Stimulated activated CD4-positive, alpha-beta T cell treated with anti-CD3 and anti-CD28 coated beads, Interleukin-1b, Interleukin-23, amount 100 ng/mL, for 24 hours (primary cell): ENCODE measurements at regions not wholly inside any gene's neighbourhood (a gene's known extent, or its start where the extent isn't known, plus 50 kb on each side); places are given as distances from the start of the nearest gene placed in this dataset.
"Not testable (repeated sequence)": the region's sequence is repeated elsewhere in the genome, so short reads cannot be mapped to it uniquely, and the experiment has no call there.

Experiments
- DNase-seq, 4 experiments: peaks; one replicate each; pipeline ENCODE4 v3.0.0-alpha.2; 2020; ENCODE audit warnings: low read depth in 4 of 4, low spot score in 1 of 4

- no peak for DNase-seq
These were observed 1724.1 kb upstream of the SEL1L start for GRCh38 chr14:83257466-83258439.

DNA sequence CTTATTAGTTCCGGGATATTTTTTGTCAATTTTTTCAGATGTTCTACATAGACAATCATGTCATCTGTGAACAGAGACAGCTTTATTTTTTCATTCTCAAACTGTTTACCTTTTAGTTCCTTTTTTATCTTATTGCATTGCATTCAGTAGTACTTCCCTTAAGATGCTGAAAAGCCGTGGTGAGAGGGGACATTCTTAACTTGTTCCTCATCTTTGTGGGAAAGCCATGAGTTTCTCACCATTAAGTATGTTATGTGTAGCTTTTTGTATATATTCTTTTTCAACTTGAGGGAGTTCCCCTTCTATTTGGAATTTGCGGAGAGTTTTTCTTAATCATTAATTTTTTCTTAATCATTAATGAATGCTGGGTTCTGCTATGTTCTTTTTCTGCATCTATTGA lies 1727.1 kb upstream of the SEL1L start:
- no peak for DNase-seq

GRCh38 chr14:83269583-83269982 lies 1735.9 kb upstream of the SEL1L start:
- no peak for DNase-seq

DNA sequence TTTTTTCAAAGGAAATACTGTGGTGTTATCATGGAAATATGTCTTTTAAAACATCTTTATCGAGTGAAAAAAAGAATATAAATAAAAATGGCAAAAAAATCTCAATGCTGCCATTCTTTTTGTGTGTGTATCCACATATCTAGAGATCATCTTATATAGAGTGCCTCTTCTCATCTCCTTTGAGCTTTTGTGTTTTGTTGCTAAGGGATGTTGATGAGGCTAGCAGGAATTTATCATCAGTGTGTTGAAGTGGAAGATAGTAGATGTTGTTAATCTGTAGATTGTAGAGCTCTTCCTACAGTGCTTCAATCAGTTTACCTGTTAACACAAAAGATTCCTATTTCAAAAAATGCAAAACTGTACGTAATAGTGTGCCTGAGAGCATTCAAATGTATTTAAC lies 1738.0 kb upstream of the SEL1L start:
- DNase-seq, result no peak

- DNase-seq, result no peak
These were observed 1747.1 kb upstream of the SEL1L start for GRCh38 chr14:83280719-83281118.

GRCh38 chr14:83282706-83283105 lies 1749.1 kb upstream of the SEL1L start:
- DNase-seq, result no peak

DNA sequence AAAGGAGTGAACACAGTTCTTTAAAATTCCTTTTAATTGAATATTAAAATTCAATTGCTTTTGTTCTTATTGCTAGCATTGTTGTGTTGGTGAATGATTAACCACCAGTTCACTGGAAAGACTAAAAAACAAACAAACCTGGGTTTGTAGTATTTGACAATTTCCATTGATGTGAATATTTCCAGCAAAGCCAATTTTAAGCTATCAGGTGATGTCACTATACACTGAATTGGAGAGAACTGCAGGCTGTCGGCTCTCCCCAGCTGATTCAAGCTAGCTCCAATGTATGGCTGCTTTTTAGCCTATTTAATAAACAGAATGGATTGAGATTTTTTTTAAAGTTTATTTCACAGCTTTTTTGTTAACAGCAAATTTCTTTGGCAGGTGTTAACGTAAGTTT lies 1753.6 kb upstream of the SEL1L start:
- DNase-seq, result no peak

GRCh38 chr14:83289390-83289789 lies 1755.7 kb upstream of the SEL1L start:
- DNase-seq, result no peak

DNA sequence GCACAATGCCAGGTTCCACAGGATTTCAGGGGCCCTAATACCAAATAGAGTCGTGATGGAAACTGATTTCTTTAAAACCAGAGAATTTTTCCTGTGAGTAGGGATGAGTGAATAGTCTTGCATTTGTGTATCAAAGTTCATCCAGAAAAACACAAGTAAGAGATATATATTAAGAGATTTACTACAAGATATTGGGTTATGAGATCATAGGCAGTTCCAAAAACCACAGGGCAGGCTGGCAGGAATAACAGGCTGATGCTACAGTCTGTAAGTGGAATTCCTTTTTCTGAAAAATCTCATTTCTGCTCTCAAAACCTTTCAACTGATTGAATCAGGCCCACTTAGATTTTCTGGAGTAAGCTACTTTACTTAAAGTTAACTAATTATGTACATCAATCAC lies 1756.2 kb upstream of the SEL1L start:
- no peak for DNase-seq

DNA sequence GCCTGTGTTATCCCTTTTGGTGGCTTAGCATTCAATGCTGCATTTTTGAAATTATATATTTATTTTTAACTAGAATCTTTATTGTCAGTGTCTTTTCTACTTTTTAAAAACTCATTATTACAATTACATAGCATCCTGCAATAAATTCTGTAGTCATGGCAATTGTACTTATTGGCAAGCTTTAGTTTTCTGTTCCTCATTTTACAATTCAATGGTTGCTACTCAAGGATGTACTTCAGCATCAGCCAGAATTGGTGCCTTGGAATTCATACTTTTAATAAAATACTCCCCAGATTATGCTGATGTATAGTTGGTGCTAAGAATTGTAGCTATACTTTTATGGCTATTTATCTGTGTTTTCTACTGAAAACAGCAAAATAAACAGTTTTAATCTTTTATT lies 1756.8 kb upstream of the SEL1L start:
- DNase-seq, result no peak

DNA sequence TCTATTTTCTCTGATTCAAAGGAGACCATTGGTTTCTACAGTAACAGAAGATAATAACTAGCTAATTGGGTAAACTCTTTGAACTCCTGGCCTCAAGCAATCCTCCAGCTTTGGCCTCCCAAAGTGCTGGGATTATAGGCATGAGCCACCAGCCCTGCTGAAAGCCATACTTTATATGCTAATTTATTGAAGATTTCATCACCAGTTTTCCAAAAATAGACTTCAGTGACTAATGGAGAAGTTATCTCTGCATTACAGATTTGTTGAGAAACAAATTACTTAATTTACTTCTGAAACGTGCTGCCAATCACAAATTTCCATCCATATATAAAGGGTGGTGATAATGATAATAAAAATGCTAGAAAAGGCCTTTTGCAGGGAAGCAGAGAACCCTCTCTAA lies 1758.1 kb upstream of the SEL1L start:
- no peak for DNase-seq

GRCh38 chr14:83294941-83295340 lies 1761.3 kb upstream of the SEL1L start:
- DNase-seq, result no peak

- DNase-seq, result no peak
These were observed 1763.7 kb upstream of the SEL1L start for GRCh38 chr14:83297361-83297760.

- not testable (repeated sequence) for DNase-seq
These were observed 1764.4 kb upstream of the SEL1L start for GRCh38 chr14:83298016-83298415.

DNA sequence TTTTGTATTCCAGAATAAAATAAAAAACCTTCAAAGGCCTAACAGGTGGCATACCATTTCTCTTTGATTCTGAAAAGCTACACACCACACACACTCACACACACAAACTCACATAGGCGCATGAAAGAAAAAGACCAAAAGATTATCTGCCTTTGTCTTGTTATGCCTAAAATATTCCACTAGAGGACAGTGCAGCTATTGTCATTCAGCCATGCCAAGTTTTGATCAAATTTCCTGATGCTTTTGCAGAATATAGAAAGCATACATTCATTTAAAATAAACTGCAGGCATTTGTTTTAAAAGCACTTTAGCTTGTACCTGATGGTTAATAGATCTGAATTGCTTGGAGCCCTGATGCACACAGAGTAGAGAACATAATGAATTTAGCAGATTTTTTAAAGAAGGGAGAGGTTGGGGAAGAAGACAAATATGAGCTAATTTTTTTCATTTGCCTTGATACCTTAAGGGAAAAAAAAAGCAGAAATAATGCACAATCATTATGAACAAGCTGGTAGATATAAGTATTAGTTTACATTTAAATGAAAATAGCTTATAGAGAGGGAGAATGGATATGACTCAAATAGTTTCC lies 1766.9 kb upstream of the SEL1L start:
- DNase-seq, result no peak

DNA sequence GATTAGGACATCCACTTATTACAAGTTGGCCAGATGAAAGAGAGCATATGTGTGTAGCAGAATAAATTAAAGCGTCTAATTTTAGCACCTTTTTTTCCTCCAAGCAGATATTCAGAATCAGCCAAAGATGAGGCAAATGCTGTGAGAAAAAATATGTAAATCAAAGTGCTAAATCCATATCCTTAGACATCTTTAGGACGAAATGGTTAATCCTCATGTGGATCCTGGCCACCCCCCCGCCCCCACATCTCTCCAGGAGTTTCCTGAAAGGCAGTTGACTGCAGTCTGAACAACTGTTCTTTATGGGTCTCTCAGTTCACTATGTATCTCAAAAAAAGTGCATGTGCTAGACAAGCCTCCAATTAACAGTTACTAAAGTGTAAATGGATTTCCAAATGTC lies 1768.1 kb upstream of the SEL1L start:
- no peak for DNase-seq

GRCh38 chr14:83309211-83309610 lies 1775.6 kb upstream of the SEL1L start:
- DNase-seq, result no peak

GRCh38 chr14:83309833-83310232 lies 1776.2 kb upstream of the SEL1L start:
- DNase-seq, result no peak

GRCh38 chr14:83312511-83312910 lies 1778.9 kb upstream of the SEL1L start:
- no peak for DNase-seq

GRCh38 chr14:83314764-83315163 lies 1781.1 kb upstream of the SEL1L start:
- DNase-seq, result no peak

DNA sequence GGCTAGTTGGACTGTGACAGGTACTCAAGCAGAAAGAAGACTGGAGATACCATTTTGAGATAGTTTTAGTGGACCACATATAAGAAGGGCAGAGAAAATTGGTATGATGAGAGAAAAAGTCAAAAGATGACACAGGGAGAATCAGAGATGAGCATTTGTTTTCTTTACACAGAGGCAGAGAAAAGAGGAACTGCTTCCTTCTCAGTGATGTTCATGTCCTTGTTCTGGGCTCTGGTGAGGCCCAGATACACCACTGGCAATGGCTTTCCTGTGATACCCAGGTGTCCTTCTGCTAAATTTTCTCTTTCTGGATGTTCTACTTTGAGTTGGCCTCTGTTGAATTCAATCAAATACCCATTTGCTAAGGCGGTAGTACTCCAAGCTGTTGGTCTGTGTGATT lies 1782.7 kb upstream of the SEL1L start:
- no peak for DNase-seq

DNA sequence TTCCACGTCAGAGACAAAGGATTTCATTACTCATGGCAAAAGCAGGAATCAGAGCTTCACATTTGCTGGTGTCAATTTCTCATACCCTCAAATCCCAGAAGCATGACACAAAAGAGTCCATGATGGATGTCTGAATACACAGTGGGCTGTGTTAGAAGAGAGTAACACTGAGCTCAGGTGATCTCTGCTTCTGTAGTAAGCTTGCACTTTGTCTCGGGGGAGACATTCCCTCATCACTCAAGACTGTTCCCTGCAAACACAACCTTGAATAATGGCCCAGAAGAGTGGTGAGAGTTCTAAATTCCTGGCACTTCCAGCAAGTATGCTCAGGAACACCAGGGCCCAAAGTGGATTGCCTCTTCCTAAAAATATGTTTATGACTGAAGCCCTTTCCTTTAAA lies 1787.2 kb upstream of the SEL1L start:
- no peak for DNase-seq

DNA sequence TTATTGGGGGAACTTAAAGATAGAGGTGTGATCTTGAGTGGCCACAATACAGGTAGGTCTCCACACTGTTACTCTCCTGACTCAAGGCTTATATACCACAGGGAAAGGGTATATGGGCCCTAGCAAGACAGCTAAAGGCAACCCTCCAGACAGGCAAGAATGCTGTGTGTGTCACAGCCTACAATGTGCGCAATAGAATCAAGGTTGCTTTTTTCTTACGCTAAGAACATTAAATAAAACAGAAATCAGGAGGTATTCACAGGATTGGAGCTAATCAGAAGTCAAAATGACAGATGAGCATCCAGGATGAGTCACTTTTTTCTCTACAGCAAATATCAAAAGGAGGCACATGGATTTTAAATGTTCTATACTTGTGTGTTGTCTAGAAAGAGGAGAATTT lies 1797.9 kb upstream of the SEL1L start:
- DNase-seq, result no peak
